ENCODE measurements at regions not wholly inside any gene's neighbourhood (a gene's known extent, or its start where the extent isn't known, plus 50 kb on each side); places are given as distances from the start of the nearest gene placed in this dataset.

GRCh38 chr4:24060932-24061331 lies 171.1 kb upstream of the PPARGC1A start:
- TF ChIP-seq, protein P1, sequence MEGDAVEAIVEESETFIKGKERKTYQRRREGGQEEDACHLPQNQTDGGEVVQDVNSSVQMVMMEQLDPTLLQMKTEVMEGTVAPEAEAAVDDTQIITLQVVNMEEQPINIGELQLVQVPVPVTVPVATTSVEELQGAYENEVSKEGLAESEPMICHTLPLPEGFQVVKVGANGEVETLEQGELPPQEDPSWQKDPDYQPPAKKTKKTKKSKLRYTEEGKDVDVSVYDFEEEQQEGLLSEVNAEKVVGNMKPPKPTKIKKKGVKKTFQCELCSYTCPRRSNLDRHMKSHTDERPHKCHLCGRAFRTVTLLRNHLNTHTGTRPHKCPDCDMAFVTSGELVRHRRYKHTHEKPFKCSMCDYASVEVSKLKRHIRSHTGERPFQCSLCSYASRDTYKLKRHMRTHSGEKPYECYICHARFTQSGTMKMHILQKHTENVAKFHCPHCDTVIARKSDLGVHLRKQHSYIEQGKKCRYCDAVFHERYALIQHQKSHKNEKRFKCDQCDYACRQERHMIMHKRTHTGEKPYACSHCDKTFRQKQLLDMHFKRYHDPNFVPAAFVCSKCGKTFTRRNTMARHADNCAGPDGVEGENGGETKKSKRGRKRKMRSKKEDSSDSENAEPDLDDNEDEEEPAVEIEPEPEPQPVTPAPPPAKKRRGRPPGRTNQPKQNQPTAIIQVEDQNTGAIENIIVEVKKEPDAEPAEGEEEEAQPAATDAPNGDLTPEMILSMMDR (conservative IDR thresholded peaks at IDR 0.05; ENCODE audit: low read depth, low read length): no peak
- DNase-seq (ENCODE audit: low read depth): no peak
- no peak overlapping the region for H3K4me3 ChIP-seq (ENCODE audit: low read depth, low read length)

DNA sequence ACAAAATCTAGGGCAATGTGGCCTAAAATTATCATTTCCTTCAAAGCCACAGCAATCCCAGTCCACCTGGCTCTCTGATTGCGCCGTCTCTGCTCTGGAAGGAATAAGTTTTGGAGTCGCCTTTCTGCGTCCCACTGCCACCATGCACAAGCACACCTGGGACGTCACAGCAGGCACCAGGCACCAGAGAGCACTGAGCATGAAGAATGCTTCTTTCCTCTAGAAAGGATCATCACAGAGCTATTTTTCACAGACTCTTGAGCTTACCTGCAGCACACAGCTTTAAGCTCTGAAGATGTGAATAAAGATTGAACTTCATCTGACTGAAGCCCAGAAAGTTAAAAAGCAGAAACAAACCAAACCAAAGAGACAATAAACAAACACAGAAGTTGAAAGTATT lies 170.0 kb upstream of the PPARGC1A start:
- no peak for DNase-seq (ENCODE audit: low read depth)
- TF ChIP-seq, protein P1 (conservative IDR thresholded peaks at IDR 0.05; ENCODE audit: low read depth, low read length): no peak
- H3K4me3 ChIP-seq (ENCODE audit: low read depth, low read length): no peak overlapping the region

GRCh38 chr4:24057915-24058559 lies 168.2 kb upstream of the PPARGC1A start:
- H3K4me3 ChIP-seq (ENCODE audit: low read depth, low read length): no peak overlapping the region
- DNase-seq (ENCODE audit: low read depth): no peak
- TF ChIP-seq, protein P1 (conservative IDR thresholded peaks at IDR 0.05; ENCODE audit: low read depth, low read length): no peak

DNA sequence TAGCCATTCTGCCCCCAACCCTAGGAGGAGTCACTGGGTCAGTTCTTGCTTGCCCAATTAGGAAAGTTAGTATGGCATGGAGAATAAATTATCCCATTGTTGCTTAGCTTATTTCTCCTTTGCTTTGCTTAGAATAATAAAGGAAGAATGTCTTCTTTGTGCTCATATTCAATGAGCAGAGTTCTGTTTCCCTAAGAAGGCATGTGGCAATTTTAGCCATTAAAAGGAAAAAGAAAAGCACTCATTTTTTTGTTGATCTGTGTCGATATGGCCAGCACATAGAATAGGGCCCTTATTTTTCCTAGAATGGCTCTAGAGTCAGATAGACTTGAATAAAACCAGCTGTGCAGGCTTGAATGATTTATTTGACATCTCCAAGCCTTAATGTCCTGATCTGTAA lies 166.4 kb upstream of the PPARGC1A start:
- peak overlapping the region; percentile 7 for H3K4me3 ChIP-seq (ENCODE audit: low read depth, low read length)
- TF ChIP-seq, protein P1 (conservative IDR thresholded peaks at IDR 0.05; ENCODE audit: low read depth, low read length): no peak
- DNase-seq (ENCODE audit: low read depth): no peak

GRCh38 chr4:24055623-24056022 lies 165.8 kb upstream of the PPARGC1A start:
- no peak overlapping the region for H3K4me3 ChIP-seq (ENCODE audit: low read depth, low read length)
- DNase-seq (ENCODE audit: low read depth): peak; percentile 38
- TF ChIP-seq, protein P1 (conservative IDR thresholded peaks at IDR 0.05; ENCODE audit: low read depth, low read length): no peak

- H3K4me3 ChIP-seq (ENCODE audit: low read depth, low read length): no peak overlapping the region
- TF ChIP-seq, protein P1 (conservative IDR thresholded peaks at IDR 0.05; ENCODE audit: low read depth, low read length): no peak
- no peak for DNase-seq (ENCODE audit: low read depth)
These were observed 165.1 kb upstream of the PPARGC1A start for GRCh38 chr4:24054910-24055309.

DNA sequence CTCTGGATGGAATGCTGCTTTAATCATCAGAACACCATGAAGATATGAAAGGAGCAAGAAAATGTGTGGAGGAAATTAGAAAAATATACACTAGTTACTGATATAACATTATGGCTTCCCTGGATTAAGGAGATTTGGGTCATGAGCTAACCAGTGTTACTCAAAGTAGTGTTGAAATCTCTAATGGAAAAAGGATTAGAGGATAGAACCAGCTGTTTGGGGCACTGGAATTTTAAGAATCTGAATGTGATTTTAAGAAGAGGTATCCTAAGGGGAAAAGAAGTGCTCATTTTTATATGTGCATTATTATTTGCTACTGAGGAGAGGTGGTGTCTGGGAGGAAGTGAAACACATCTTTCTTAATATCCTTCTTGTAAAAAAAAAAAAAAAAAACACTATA lies 164.1 kb upstream of the PPARGC1A start:
- DNase-seq (ENCODE audit: low read depth): no peak
- no peak overlapping the region for H3K4me3 ChIP-seq (ENCODE audit: low read depth, low read length)
- TF ChIP-seq, protein P1 (conservative IDR thresholded peaks at IDR 0.05; ENCODE audit: low read depth, low read length): no peak

Data from epithelial cell of proximal tubule (primary cell).